DOHH2 (cell line): ENCODE measurements at regions not wholly inside any gene's neighbourhood (a gene's known extent, or its start where the extent isn't known, plus 50 kb on each side); places are given as distances from the start of the nearest gene placed in this dataset.

Experiments
- EZH2phosphoT487 ChIP-seq: fragments of 200-600 bp; sonication (generic); IDR thresholded peaks from 2 replicates; pipeline ENCODE4 v1.6.1; 2017; ENCODE audit warnings: borderline replicate concordance, mild to moderate bottlenecking, antibody characterized with exemption, low read length, moderate library complexity, mixed read lengths
- TF ChIP-seq, protein P1 (sequence below): fragments of 200-600 bp; sonication (generic); IDR thresholded peaks from one replicate; pipeline ENCODE4 v1.5.1; 2014; ENCODE audit warnings: antibody characterized with exemption, mild to moderate bottlenecking, low read depth, low read length; ENCODE audit not compliant: poor library complexity, severe bottlenecking

DNA sequence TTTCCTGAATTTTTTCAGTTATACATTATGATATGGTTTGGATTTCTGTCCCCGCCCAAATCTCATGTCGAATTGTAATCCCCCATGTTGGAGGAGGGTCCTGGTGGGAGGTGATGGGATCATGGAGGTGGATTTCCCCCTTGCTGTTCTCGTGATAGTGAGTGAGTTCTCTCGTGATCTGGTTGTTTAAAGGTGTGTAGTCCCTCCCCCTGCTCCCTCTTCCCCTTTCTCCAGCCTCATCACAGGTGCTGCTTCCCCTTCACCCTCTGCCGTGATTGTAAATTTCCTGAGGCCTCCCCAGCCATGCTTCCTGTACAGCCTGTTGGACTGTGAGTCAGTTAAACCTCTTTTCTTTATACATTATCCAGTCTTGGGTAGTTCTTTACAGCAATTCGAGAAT is 93.2 kb upstream of the HNRNPU start:
- TF ChIP-seq EZH2phosphoT487 = no peak
- TF ChIP-seq, protein P1, sequence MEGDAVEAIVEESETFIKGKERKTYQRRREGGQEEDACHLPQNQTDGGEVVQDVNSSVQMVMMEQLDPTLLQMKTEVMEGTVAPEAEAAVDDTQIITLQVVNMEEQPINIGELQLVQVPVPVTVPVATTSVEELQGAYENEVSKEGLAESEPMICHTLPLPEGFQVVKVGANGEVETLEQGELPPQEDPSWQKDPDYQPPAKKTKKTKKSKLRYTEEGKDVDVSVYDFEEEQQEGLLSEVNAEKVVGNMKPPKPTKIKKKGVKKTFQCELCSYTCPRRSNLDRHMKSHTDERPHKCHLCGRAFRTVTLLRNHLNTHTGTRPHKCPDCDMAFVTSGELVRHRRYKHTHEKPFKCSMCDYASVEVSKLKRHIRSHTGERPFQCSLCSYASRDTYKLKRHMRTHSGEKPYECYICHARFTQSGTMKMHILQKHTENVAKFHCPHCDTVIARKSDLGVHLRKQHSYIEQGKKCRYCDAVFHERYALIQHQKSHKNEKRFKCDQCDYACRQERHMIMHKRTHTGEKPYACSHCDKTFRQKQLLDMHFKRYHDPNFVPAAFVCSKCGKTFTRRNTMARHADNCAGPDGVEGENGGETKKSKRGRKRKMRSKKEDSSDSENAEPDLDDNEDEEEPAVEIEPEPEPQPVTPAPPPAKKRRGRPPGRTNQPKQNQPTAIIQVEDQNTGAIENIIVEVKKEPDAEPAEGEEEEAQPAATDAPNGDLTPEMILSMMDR = no peak
